Lung (tissue), 11 donors: ENCODE measurements at regions not wholly inside any gene's neighbourhood (a gene's known extent, or its start where the extent isn't known, plus 50 kb on each side); places are given as distances from the start of the nearest gene placed in this dataset.

Experiments used
- ATAC-seq: fragments of 200-7000 bp; cut with Tn5 transposase; one replicate; pipeline ENCODE4 v1.9.1; 2020; ENCODE audit warnings: moderate number of reproducible peaks; ENCODE audit not compliant: insufficient read depth, low FRiP score
- DNase-seq, 3 donors: peaks; one replicate each; pipeline ENCODE4 v3.0.0-alpha.2; 2013 to 2017
- H3K27ac ChIP-seq, 2 donors: one replicate each; pipeline ENCODE4 v1.5.1; 2013; ENCODE audit warnings: mild to moderate bottlenecking in 2 of 2, moderate library complexity in 2 of 2, control low read depth in 1 of 2, inconsistent platforms in 1 of 2, low read depth in 1 of 2, low read length in 1 of 2
- H3K27me3 ChIP-seq, 3 donors: one replicate each; pipeline ENCODE4 v1.5.1; 2013; ENCODE audit warnings: low read length in 2 of 3; ENCODE audit not compliant: control insufficient read depth in 3 of 3, insufficient read depth in 3 of 3
- H3K36me3 ChIP-seq, 4 donors: one replicate each; pipeline ENCODE4 v1.5.1; 2013; ENCODE audit warnings: low read length in 4 of 4, mild to moderate bottlenecking in 1 of 4, moderate library complexity in 1 of 4; ENCODE audit not compliant: control insufficient read depth in 4 of 4, insufficient read depth in 4 of 4
- H3K4me1 ChIP-seq, 5 donors: one replicate each; pipeline ENCODE4 v1.5.1; 2013; ENCODE audit warnings: low read length in 5 of 5, mild to moderate bottlenecking in 2 of 5, moderate library complexity in 1 of 5; ENCODE audit not compliant: control insufficient read depth in 5 of 5, insufficient read depth in 5 of 5
- H3K4me3 ChIP-seq: one replicate; pipeline ENCODE4 v1.5.1; 2013; ENCODE audit warnings: mild to moderate bottlenecking, control low read depth, moderate library complexity
- H3K9ac ChIP-seq, 2 donors: one replicate each; pipeline ENCODE4 v1.5.1; 2013; ENCODE audit warnings: low read length in 2 of 2, control low read depth in 1 of 2; ENCODE audit not compliant: insufficient read depth in 1 of 2
- H3K9me3 ChIP-seq, 4 donors: one replicate each; pipeline ENCODE4 v1.5.1; 2013; ENCODE audit warnings: low read length in 3 of 4, mild to moderate bottlenecking in 1 of 4, moderate library complexity in 1 of 4; ENCODE audit not compliant: control insufficient read depth in 4 of 4, insufficient read depth in 3 of 4
- WGBS, 2 donors: extraction: QIAGEN DNeasy Blood & Tissue Kit; methylation state at CpG; one replicate each; pipeline ENCODE4 v1.1.7; 2013; 5-methylcytosine and 5-hydroxymethylcytosine counted together
- TF ChIP-seq, protein P1 (sequence below): IDR thresholded peaks from 2 replicates; pipeline ENCODE4 v1.5.1; 2012; ENCODE audit warnings: mild to moderate bottlenecking; ENCODE audit errors: control extremely low read depth, extremely low read depth
- donor health status: control.
- donor health status: control.
- donor health status: Bipolar disorder and iron deficiency.
- donor health status: healthy.
- donor health status: DM: yes; HTN: yes; CAD: no.

- DNase-seq = peak in 1 of 3 donors; percentile 44
- Histone ChIP-seq H3K9me3 (no peaks in the 10 kb centered on the region), H3K27me3 (no peaks in the 10 kb centered on the region), H3K27ac (no peak overlapping the region), H3K4me3 (no peak overlapping the region), H3K4me1 (peaks cover 0 to 12% (median 3%) of the 10 kb centered on the region in 5 donors), H3K36me3 (no peaks in the 10 kb centered on the region), H3K9ac (no peak overlapping the region)
- no peak for ATAC-seq
- TF ChIP-seq, protein P1, sequence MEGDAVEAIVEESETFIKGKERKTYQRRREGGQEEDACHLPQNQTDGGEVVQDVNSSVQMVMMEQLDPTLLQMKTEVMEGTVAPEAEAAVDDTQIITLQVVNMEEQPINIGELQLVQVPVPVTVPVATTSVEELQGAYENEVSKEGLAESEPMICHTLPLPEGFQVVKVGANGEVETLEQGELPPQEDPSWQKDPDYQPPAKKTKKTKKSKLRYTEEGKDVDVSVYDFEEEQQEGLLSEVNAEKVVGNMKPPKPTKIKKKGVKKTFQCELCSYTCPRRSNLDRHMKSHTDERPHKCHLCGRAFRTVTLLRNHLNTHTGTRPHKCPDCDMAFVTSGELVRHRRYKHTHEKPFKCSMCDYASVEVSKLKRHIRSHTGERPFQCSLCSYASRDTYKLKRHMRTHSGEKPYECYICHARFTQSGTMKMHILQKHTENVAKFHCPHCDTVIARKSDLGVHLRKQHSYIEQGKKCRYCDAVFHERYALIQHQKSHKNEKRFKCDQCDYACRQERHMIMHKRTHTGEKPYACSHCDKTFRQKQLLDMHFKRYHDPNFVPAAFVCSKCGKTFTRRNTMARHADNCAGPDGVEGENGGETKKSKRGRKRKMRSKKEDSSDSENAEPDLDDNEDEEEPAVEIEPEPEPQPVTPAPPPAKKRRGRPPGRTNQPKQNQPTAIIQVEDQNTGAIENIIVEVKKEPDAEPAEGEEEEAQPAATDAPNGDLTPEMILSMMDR = no peak
- WGBS, 2 donors = 70 to 73% methylated on average over 4 of the region's 4 CpGs
Observed at GRCh38 chr10:28774051-28774995, 97.0 kb downstream of the BAMBI start.

- WGBS, 2 donors = 86 to 91% methylated on average over 3 of the region's 3 CpGs
- H3K36me3 ChIP-seq = no peaks in the 10 kb centered on the region
- H3K4me3 ChIP-seq = no peak overlapping the region
- DNase-seq = no peak
- H3K27me3 ChIP-seq = no peaks in the 10 kb centered on the region
- H3K27ac ChIP-seq = no peak overlapping the region
- TF ChIP-seq, protein P1 = no peak
- H3K9ac ChIP-seq = no peak overlapping the region
- H3K4me1 ChIP-seq = peaks cover 0 to 10% (median 0%) of the 10 kb centered on the region in 5 donors
- no peaks in the 10 kb centered on the region for H3K9me3 ChIP-seq
- no peak for ATAC-seq
Observed at GRCh38 chr10:28775773-28776172, 98.5 kb downstream of the BAMBI start.

- DNase-seq = no peak
- H3K27me3 ChIP-seq = no peaks in the 10 kb centered on the region
- H3K27ac ChIP-seq = no peak overlapping the region
- no peak overlapping the region for H3K4me3 ChIP-seq
- no peak for ATAC-seq
- H3K9me3 ChIP-seq = no peaks in the 10 kb centered on the region
- no peaks in the 10 kb centered on the region for H3K36me3 ChIP-seq
- H3K9ac ChIP-seq = no peak overlapping the region
- TF ChIP-seq, protein P1 = no peak
- 67 to 90% methylated on average over 2 of the region's 2 CpGs for WGBS, 2 donors
- H3K4me1 ChIP-seq = peaks cover 0 to 10% (median 0%) of the 10 kb centered on the region in 5 donors
Observed at GRCh38 chr10:28776519-28776918, 99.2 kb downstream of the BAMBI start.
